Right lobe of liver (tissue), 4 donors: ENCODE measurements at regions not wholly inside any gene's neighbourhood (a gene's known extent, or its start where the extent isn't known, plus 50 kb on each side); places are given as distances from the start of the nearest gene placed in this dataset.

Experiments used
- CTCF ChIP-seq, 4 donors: fragments of 200-600 bp in 3 of 4; fragments of 450-650 bp in 1 of 4; IDR thresholded peaks; one replicate each; pipeline versions ENCODE4 v1.5.1 to v1.8.0; 2016 to 2022; ENCODE audit warnings: antibody characterized with exemption in 4 of 4, mild to moderate bottlenecking in 2 of 4
- POLR2A ChIP-seq: fragments of 450-650 bp; IDR thresholded peaks from one replicate; pipeline ENCODE4 v1.6.1; 2017; ENCODE audit warnings: antibody characterized with exemption, mild to moderate bottlenecking
- donor health status: DM: no; HTN: no; CAD: no.
- donor health status: DM: no; HTN: no; CAD: no.
- donor health status: DM: no; HTN: yes; CAD: no.

GRCh38 chr2:54042341-54042740 lies 71.5 kb upstream of the PSME4 start:
- TF ChIP-seq CTCF (IDR thresholded peaks at IDR 0.05): no peak
- no peak for TF ChIP-seq POLR2A
